OCI-LY3 (cell line): ENCODE measurements at regions not wholly inside any gene's neighbourhood (a gene's known extent, or its start where the extent isn't known, plus 50 kb on each side); places are given as distances from the start of the nearest gene placed in this dataset.

Experiments used
- H2AFZ ChIP-seq: fragments of 200-600, 300-600 bp; shearing (Covaris generic); 2 replicates; pipeline ENCODE4 v1.6.0; 2014; ENCODE audit warnings: antibody characterized with exemption, low read depth, low read length
- H3K27ac ChIP-seq: fragments of 200-600, 300-600 bp; sonication (generic); 2 replicates; pipeline ENCODE4 v1.5.1; 2014; ENCODE audit warnings: mild to moderate bottlenecking, low read length, moderate library complexity, mixed read lengths
- H3K27me3 ChIP-seq: fragments of 200-600, 300-600 bp; sonication (generic); 2 replicates; pipeline ENCODE4 v1.6.1; 2014; ENCODE audit warnings: low read depth, low read length, mixed read lengths
- H3K36me3 ChIP-seq: fragments of 200-600, 300-600 bp; sonication (generic); replicated peaks from 2 replicates; pipeline ENCODE3; 2014; ENCODE audit warnings: low read depth, low read length, mixed read lengths
- H3K4me1 ChIP-seq: fragments of 300-600, 200-600 bp; sonication (generic); 2 replicates; pipeline ENCODE4 v1.6.1; 2014; ENCODE audit warnings: low read length, mixed read lengths
- H3K4me2 ChIP-seq: fragments of 200-600, 300-600 bp; sonication (generic); 2 replicates; pipeline ENCODE4 v1.6.1; 2014; ENCODE audit warnings: low read length, mixed read lengths
- H3K4me3 ChIP-seq: fragments of 300-600, 200-600 bp; sonication (generic); 2 replicates; pipeline ENCODE4 v1.5.1; 2014; ENCODE audit warnings: antibody characterized with exemption, mild to moderate bottlenecking, low read length, moderate library complexity
- H3K79me2 ChIP-seq: fragments of 300-600, 200-600 bp; shearing (Covaris generic); 2 replicates; pipeline ENCODE4 v1.6.1; 2014; ENCODE audit warnings: mild to moderate bottlenecking, low read length, mixed read lengths
- H3K9ac ChIP-seq: fragments of 300-600, 200-600 bp; shearing (Covaris generic); 2 replicates; pipeline ENCODE4 v1.6.0; 2014; ENCODE audit warnings: mild to moderate bottlenecking, low read length, moderate library complexity
- H3K9me3 ChIP-seq: fragments of 200-600, 300-600 bp; shearing (Covaris generic); 2 replicates; pipeline ENCODE4 v1.6.1; 2014; ENCODE audit warnings: low read length, mixed read lengths; ENCODE audit not compliant: insufficient read depth
- H4K20me1 ChIP-seq: fragments of 200-600, 300-600 bp; sonication (generic); 2 replicates; pipeline ENCODE4 v1.6.1; 2016; ENCODE audit warnings: low read length, mixed read lengths; ENCODE audit not compliant: insufficient read depth
- CTCF ChIP-seq: fragments of 200-600, 300-600 bp; sonication (generic); IDR thresholded peaks from 2 replicates; pipeline ENCODE4 v1.5.1; 2014; ENCODE audit warnings: antibody characterized with exemption, low read length, low read depth
- EZH2phosphoT487 ChIP-seq: fragments of 200-600 bp; shearing (Covaris generic); IDR thresholded peaks from 2 replicates; pipeline ENCODE4 v1.6.1; 2018; ENCODE audit warnings: antibody characterized with exemption, mixed run types, low read depth

GRCh38 chr16:72482695-72483094 is 310.7 kb upstream of the PMFBP1 start:
- H3K4me3 ChIP-seq = no peak overlapping the region

GRCh38 chr16:72481419-72481818 is 309.5 kb upstream of the PMFBP1 start:
- H3K4me1 ChIP-seq = peaks cover 8% of the 10 kb centered on the region

More at GRCh38 chr16:72482695-72483094, 310.7 kb upstream of the PMFBP1 start:
- Histone ChIP-seq H3K9ac (no peak overlapping the region), H3K27me3 (no peaks in the 10 kb centered on the region), H3K9me3 (no peaks in the 10 kb centered on the region), H3K36me3 (no peaks in the 10 kb centered on the region), H3K4me1 (peaks cover 8% of the 10 kb centered on the region), H3K79me2 (no peaks in the 10 kb centered on the region), H3K27ac (no peak overlapping the region), H4K20me1 (no peaks in the 10 kb centered on the region), H2AFZ (no peak overlapping the region), H3K4me2 (0 out of 2 replicates have a peak overlapping the region, but pooled peaks have one; percentile 4)
- TF ChIP-seq CTCF = no peak
- TF ChIP-seq EZH2phosphoT487 = no peak

GRCh38 chr16:72480911-72481310 is 309.0 kb upstream of the PMFBP1 start:
- Histone ChIP-seq H3K27ac (no peak overlapping the region), H3K36me3 (no peaks in the 10 kb centered on the region), H3K4me2 (no peak overlapping the region), H2AFZ (no peak overlapping the region), H3K9me3 (no peaks in the 10 kb centered on the region), H3K79me2 (no peaks in the 10 kb centered on the region), H3K9ac (no peak overlapping the region), H3K4me1 (peaks cover 8% of the 10 kb centered on the region), H3K27me3 (no peaks in the 10 kb centered on the region), H4K20me1 (no peaks in the 10 kb centered on the region), H3K4me3 (no peak overlapping the region)
- no peak for TF ChIP-seq EZH2phosphoT487
- no peak for TF ChIP-seq CTCF

More at GRCh38 chr16:72481419-72481818, 309.5 kb upstream of the PMFBP1 start:
- H3K9me3 ChIP-seq = no peaks in the 10 kb centered on the region
- H2AFZ ChIP-seq = no peak overlapping the region
- no peak overlapping the region for H3K27ac ChIP-seq
- H3K9ac ChIP-seq = no peak overlapping the region
- H3K27me3 ChIP-seq = no peaks in the 10 kb centered on the region
- H4K20me1 ChIP-seq = no peaks in the 10 kb centered on the region
- no peaks in the 10 kb centered on the region for H3K36me3 ChIP-seq
- no peak for TF ChIP-seq EZH2phosphoT487
- no peak for TF ChIP-seq CTCF
- no peaks in the 10 kb centered on the region for H3K79me2 ChIP-seq
- H3K4me2 ChIP-seq = no peak overlapping the region
- no peak overlapping the region for H3K4me3 ChIP-seq

- Histone ChIP-seq H3K9ac (no peak overlapping the region), H4K20me1 (no peaks in the 10 kb centered on the region), H3K9me3 (no peaks in the 10 kb centered on the region), H3K79me2 (no peaks in the 10 kb centered on the region), H3K4me3 (no peak overlapping the region), H3K4me2 (no peak overlapping the region), H3K4me1 (no peaks in the 10 kb centered on the region), H3K36me3 (no peaks in the 10 kb centered on the region), H3K27me3 (no peaks in the 10 kb centered on the region), H2AFZ (no peak overlapping the region), H3K27ac (no peak overlapping the region)
- TF ChIP-seq CTCF = no peak
- no peak for TF ChIP-seq EZH2phosphoT487
Observed at GRCh38 chr16:72475688-72476087, 303.7 kb upstream of the PMFBP1 start.
